Keratinocyte (primary cell): ENCODE measurements at regions not wholly inside any gene's neighbourhood (a gene's known extent, or its start where the extent isn't known, plus 50 kb on each side); places are given as distances from the start of the nearest gene placed in this dataset.

ENCODE experiments used
- CTCF ChIP-seq, 3 experiments: IDR thresholded peaks in 1 of 3; conservative IDR thresholded peaks in 1 of 3; optimal IDR thresholded peaks in 1 of 3; 2 replicates in 2 of 3; 3 replicates in 1 of 3; pipeline versions ENCODE3 to v1.5.1; 2011; ENCODE audit warnings: low read length in 3 of 3, mild to moderate bottlenecking in 3 of 3, moderate library complexity in 2 of 3, control low read depth in 1 of 3, inconsistent platforms in 1 of 3; ENCODE audit not compliant: insufficient read depth in 2 of 3; ENCODE audit errors: extremely low read depth in 1 of 3
- EZH2 ChIP-seq: IDR thresholded peaks from one replicate; pipeline ENCODE4 v1.6.1; 2012; ENCODE audit warnings: inconsistent platforms, mild to moderate bottlenecking, low read length, moderate library complexity

GRCh38 chr12:127687181-127687580 lies 579.8 kb upstream of the TMEM132C start:
- TF ChIP-seq CTCF (optimal IDR thresholded peaks at IDR 0.05 in 1 of 3, IDR thresholded peaks at IDR 0.05 in 1 of 3, conservative IDR thresholded peaks at IDR 0.05 in 1 of 3; ENCODE audit: extremely low read depth in 1 of 3, insufficient read depth in 2 of 3, low read length in 3 of 3) (no peak), EZH2 (no peak)
